ENCODE measurements at regions not wholly inside any gene's neighbourhood (a gene's known extent, or its start where the extent isn't known, plus 50 kb on each side); places are given as distances from the start of the nearest gene placed in this dataset.
"Not testable (repeated sequence)": the region's sequence is repeated elsewhere in the genome, so short reads cannot be mapped to it uniquely, and the experiment has no call there.

- TF ChIP-seq, protein P1, sequence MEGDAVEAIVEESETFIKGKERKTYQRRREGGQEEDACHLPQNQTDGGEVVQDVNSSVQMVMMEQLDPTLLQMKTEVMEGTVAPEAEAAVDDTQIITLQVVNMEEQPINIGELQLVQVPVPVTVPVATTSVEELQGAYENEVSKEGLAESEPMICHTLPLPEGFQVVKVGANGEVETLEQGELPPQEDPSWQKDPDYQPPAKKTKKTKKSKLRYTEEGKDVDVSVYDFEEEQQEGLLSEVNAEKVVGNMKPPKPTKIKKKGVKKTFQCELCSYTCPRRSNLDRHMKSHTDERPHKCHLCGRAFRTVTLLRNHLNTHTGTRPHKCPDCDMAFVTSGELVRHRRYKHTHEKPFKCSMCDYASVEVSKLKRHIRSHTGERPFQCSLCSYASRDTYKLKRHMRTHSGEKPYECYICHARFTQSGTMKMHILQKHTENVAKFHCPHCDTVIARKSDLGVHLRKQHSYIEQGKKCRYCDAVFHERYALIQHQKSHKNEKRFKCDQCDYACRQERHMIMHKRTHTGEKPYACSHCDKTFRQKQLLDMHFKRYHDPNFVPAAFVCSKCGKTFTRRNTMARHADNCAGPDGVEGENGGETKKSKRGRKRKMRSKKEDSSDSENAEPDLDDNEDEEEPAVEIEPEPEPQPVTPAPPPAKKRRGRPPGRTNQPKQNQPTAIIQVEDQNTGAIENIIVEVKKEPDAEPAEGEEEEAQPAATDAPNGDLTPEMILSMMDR (conservative IDR thresholded peaks at IDR 0.05), result no peak
- Mint-ChIP-seq H3K36me3 (ENCODE audit: low read depth) (no peaks in the 10 kb centered on the region), H3K27me3 (ENCODE audit: insufficient read depth) (no peaks in the 10 kb centered on the region), H3K4me3 (no peak overlapping the region), H3K4me1 (no peaks in the 10 kb centered on the region), H3K27ac (no peak overlapping the region), H3K9me3 (no peaks in the 10 kb centered on the region)
- Histone ChIP-seq H3K36me3 (ENCODE audit: control insufficient read depth, insufficient read depth, low read length) (no peaks in the 10 kb centered on the region), H3K4me1 (ENCODE audit: control insufficient read depth, insufficient read depth, low read length) (no peaks in the 10 kb centered on the region), H3K4me3 (ENCODE audit: low read length) (no peak overlapping the region), H3K9me3 (ENCODE audit: control insufficient read depth, low read length) (no peaks in the 10 kb centered on the region), H3K27ac (ENCODE audit: low read depth, low read length) (no peak overlapping the region), H3K9ac (ENCODE audit: extremely low read depth, low read length, poor library complexity, severe bottlenecking) (no peak overlapping the region), H3K27me3 (ENCODE audit: control insufficient read depth, insufficient read depth, low read length, poor library complexity, severe bottlenecking) (no peaks in the 10 kb centered on the region)
- 85 to 91% methylated on average over 4 to 5 of the region's 6 CpGs for WGBS, 2 experiments (ENCODE audit: insufficient coverage in 1 of 2, insufficient read length in 1 of 2)
- no peak for DNase-seq
These were observed 103.3 kb upstream of the GALNT15 start for GRCh38 chr3:16071206-16071605.

GRCh38 chr3:16072420-16073110, 101.9 kb upstream of the GALNT15 start:
- Histone ChIP-seq H3K27me3 (ENCODE audit: control insufficient read depth, insufficient read depth, low read length, poor library complexity, severe bottlenecking) (no peaks in the 10 kb centered on the region), H3K36me3 (ENCODE audit: control insufficient read depth, insufficient read depth, low read length) (no peaks in the 10 kb centered on the region), H3K4me3 (ENCODE audit: low read length) (no peak overlapping the region), H3K9ac (ENCODE audit: extremely low read depth, low read length, poor library complexity, severe bottlenecking) (no peak overlapping the region), H3K4me1 (ENCODE audit: control insufficient read depth, insufficient read depth, low read length) (no peaks in the 10 kb centered on the region), H3K27ac (ENCODE audit: low read depth, low read length) (no peak overlapping the region), H3K9me3 (ENCODE audit: control insufficient read depth, low read length) (peaks cover 6% of the 10 kb centered on the region)
- TF ChIP-seq, protein P1 (conservative IDR thresholded peaks at IDR 0.05), result no peak
- Mint-ChIP-seq H3K27ac (no peak overlapping the region), H3K9me3 (peaks cover 13% of the 10 kb centered on the region), H3K27me3 (ENCODE audit: insufficient read depth) (no peaks in the 10 kb centered on the region), H3K4me1 (no peaks in the 10 kb centered on the region), H3K36me3 (ENCODE audit: low read depth) (no peaks in the 10 kb centered on the region), H3K4me3 (no peak overlapping the region)
- DNase-seq, result no peak
- WGBS, 2 experiments (ENCODE audit: insufficient coverage in 1 of 2, insufficient read length in 1 of 2), result 97 to 100% methylated on average over 1 of the region's 1 CpG

- Mint-ChIP-seq H3K27me3 (ENCODE audit: insufficient read depth) (no peaks in the 10 kb centered on the region), H3K36me3 (ENCODE audit: low read depth) (no peaks in the 10 kb centered on the region), H3K27ac (no peak overlapping the region), H3K4me3 (no peak overlapping the region), H3K4me1 (no peaks in the 10 kb centered on the region), H3K9me3 (peaks cover 18% of the 10 kb centered on the region)
- H3K4me3 ChIP-seq (ENCODE audit: low read length), result no peak overlapping the region
- H3K9ac ChIP-seq (ENCODE audit: extremely low read depth, low read length, poor library complexity, severe bottlenecking), result no peak overlapping the region
- H3K27ac ChIP-seq (ENCODE audit: low read depth, low read length), result no peak overlapping the region
- no peaks in the 10 kb centered on the region for H3K4me1 ChIP-seq (ENCODE audit: control insufficient read depth, insufficient read depth, low read length)
- TF ChIP-seq, protein P1 (conservative IDR thresholded peaks at IDR 0.05), result no peak
- H3K36me3 ChIP-seq (ENCODE audit: control insufficient read depth, insufficient read depth, low read length), result no peaks in the 10 kb centered on the region
- H3K9me3 ChIP-seq (ENCODE audit: control insufficient read depth, low read length), result peaks cover 8% of the 10 kb centered on the region
- DNase-seq, result no peak
- H3K27me3 ChIP-seq (ENCODE audit: control insufficient read depth, insufficient read depth, low read length, poor library complexity, severe bottlenecking), result no peaks in the 10 kb centered on the region
These were observed 101.3 kb upstream of the GALNT15 start for GRCh38 chr3:16073203-16073602.

DNA sequence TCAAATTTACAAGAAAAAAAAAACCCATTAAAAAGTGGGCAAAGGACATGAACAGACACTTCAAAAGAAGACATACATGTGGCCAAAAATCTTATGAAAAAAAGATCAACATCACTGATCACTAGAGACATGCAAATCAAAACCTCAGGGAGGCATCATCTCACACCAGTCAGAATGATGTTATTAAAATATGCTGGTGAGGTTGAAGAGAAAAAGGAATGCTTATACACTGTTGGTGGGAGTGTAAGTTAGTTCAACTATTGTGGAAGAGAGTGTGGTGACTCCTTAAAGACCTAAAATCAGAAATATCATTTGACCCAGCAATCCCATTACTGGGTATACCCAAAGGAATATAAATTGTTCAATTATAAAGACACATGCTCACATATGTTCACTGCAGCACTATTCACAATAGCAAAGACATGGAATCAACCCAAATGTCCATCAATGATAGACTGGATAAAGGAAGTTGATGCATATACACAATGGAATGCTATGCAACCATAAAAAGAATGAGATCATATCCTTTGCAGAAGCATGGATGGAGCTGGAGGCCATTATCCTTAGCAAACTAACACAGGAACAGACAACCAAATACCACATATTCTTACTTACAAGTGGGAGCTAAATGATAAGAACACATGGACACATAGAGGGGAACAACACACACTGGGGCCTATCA, 100.3 kb upstream of the GALNT15 start:
- not testable (repeated sequence) for H3K27ac ChIP-seq (ENCODE audit: low read depth, low read length); H3K9ac ChIP-seq (ENCODE audit: extremely low read depth, low read length, poor library complexity, severe bottlenecking); H3K27ac Mint-ChIP-seq

More for the DNA sequence above, 100.3 kb upstream of the GALNT15 start:
- DNase-seq; H3K4me1 ChIP-seq (ENCODE audit: control insufficient read depth, insufficient read depth, low read length); H3K4me1 Mint-ChIP-seq; H3K36me3 ChIP-seq (ENCODE audit: control insufficient read depth, insufficient read depth, low read length); H3K27me3 Mint-ChIP-seq (ENCODE audit: insufficient read depth); H3K4me3 ChIP-seq (ENCODE audit: low read length); H3K4me3 Mint-ChIP-seq; H3K36me3 Mint-ChIP-seq (ENCODE audit: low read depth); H3K27me3 ChIP-seq (ENCODE audit: control insufficient read depth, insufficient read depth, low read length, poor library complexity, severe bottlenecking): not testable (repeated sequence)
- peaks cover 23% of the 10 kb centered on the region for H3K9me3 Mint-ChIP-seq
- H3K9me3 ChIP-seq (ENCODE audit: control insufficient read depth, low read length), result peaks cover 11% of the 10 kb centered on the region

All from endodermal cell (in vitro differentiated cells).